Panc1 (cell line): ENCODE measurements at regions not wholly inside any gene's neighbourhood (a gene's known extent, or its start where the extent isn't known, plus 50 kb on each side); places are given as distances from the start of the nearest gene placed in this dataset.

ENCODE experiments used
- ATAC-seq: fragments of 200-7000 bp; cut with Tn5 transposase; 2 replicates; pipeline ENCODE4 v1.9.1; 2020; ENCODE audit warnings: mild to moderate bottlenecking, moderate library complexity
- BruUV-seq: library from RNA; stranded (reverse); fragments of 400-500 nt; replicated peaks from 2 replicates; lab custom pipeline; 2021; lab: Mats Ljungman, UMichigan
- CTCF ChIA-PET: fragments of 300-600 bp; sonication (Branson Sonifier 250); formaldehyde crosslinking; loops from one replicate; lab custom pipeline; 2022; ENCODE audit warnings: antibody characterized with exemption; lab: Charles Lee
- POLR2A ChIA-PET: fragments of 300-600 bp; sonication (Branson Sonifier 250); formaldehyde crosslinking; loops from one replicate; lab custom pipeline; 2022; ENCODE audit warnings: antibody characterized with exemption; lab: Charles Lee
- DNase-seq: peaks from one replicate; pipeline ENCODE4 v3.0.0-alpha.2; 2010; ENCODE audit warnings: low read depth, low spot score
- H3K27ac ChIP-seq: 2 replicates; pipeline ENCODE4 v1.5.1; 2011; ENCODE audit warnings: mild to moderate bottlenecking, low read length, inconsistent platforms
- H3K27me3 ChIP-seq: fragments of 200-500 bp; sonication (Bioruptor generic); 2 replicates; pipeline ENCODE4 v1.6.0; 2014; ENCODE audit warnings: low read length, inconsistent platforms; ENCODE audit not compliant: control insufficient read depth, insufficient read depth
- H3K36me3 ChIP-seq: fragments of 200-500 bp; sonication (Bioruptor generic); 2 replicates; pipeline ENCODE4 v1.5.1; 2014; ENCODE audit warnings: inconsistent platforms, mild to moderate bottlenecking, low read length, moderate library complexity; ENCODE audit not compliant: control insufficient read depth, insufficient read depth
- H3K4me1 ChIP-seq: 2 replicates; pipeline ENCODE4 v1.5.1; 2011; ENCODE audit warnings: inconsistent platforms, mild to moderate bottlenecking, low read length, moderate library complexity; ENCODE audit not compliant: control insufficient read depth, insufficient read depth
- H3K4me3 ChIP-seq, 2 experiments: 2 replicates each; pipeline ENCODE4 v1.5.1; 2011 to 2012; ENCODE audit warnings: low read depth in 2 of 2, low read length in 2 of 2, mild to moderate bottlenecking in 2 of 2, inconsistent platforms in 1 of 2, moderate library complexity in 1 of 2
- H3K9me3 ChIP-seq: fragments of 200-500 bp; sonication (Bioruptor generic); 2 replicates; pipeline ENCODE4 v1.5.1; 2014; ENCODE audit warnings: low read depth, mild to moderate bottlenecking, inconsistent platforms, low read length, moderate library complexity; ENCODE audit not compliant: control insufficient read depth, insufficient read depth
- CTCF ChIP-seq: fragments of 450-650 bp; IDR thresholded peaks from 2 replicates; pipeline ENCODE4 v1.5.1; 2017; ENCODE audit warnings: mild to moderate bottlenecking
- POLR2AphosphoS5 ChIP-seq: IDR thresholded peaks from 2 replicates; pipeline ENCODE4 v1.6.1; 2012; ENCODE audit warnings: mild to moderate bottlenecking, low read depth, low read length, moderate library complexity
- REST ChIP-seq, 2 experiments: IDR thresholded peaks; 2 replicates each; pipeline ENCODE4 v1.6.1; 2011 to 2012; ENCODE audit warnings: low read depth in 2 of 2, control low read depth in 1 of 2, low read length in 1 of 2, mild to moderate bottlenecking in 1 of 2, moderate library complexity in 1 of 2; ENCODE audit not compliant: insufficient read depth in 1 of 2
- SIN3A ChIP-seq: IDR thresholded peaks from 2 replicates; pipeline ENCODE4 v1.6.1; 2012; ENCODE audit warnings: low read depth, mild to moderate bottlenecking, low read length, moderate library complexity, borderline replicate concordance; ENCODE audit not compliant: insufficient read depth
- TCF7L2 ChIP-seq: IDR thresholded peaks from 2 replicates; pipeline ENCODE4 v1.6.1; 2011; ENCODE audit warnings: mild to moderate bottlenecking, low read depth, low read length, inconsistent platforms
- in situ Hi-C: cut with HindIII; loops from 2 replicates; pipeline ENCODE4 v1.10.0; 2016; ENCODE audit warnings: low sequenced_read_pairs, low pct_unique_long_range_greater_than_20kb
- intact Hi-C: fragments of 100-400 bp; cut with micrococcal nuclease; formaldehyde crosslinking; loops from one replicate; pipeline ENCODE4 v1.10.0; 2022; ENCODE audit not compliant: unreplicated experiment

- BruUV-seq, result no TSS peak
- ATAC-seq (no peak), DNase-seq (no peak)
- H3K36me3 ChIP-seq, result no peaks in the 10 kb centered on the region; the same call in 1 of the 2 replicates
- H3K27ac ChIP-seq, result no peak overlapping the region
- CTCF ChIA-PET, result no interaction called here
- no peaks in the 10 kb centered on the region for H3K4me1 ChIP-seq
- intact Hi-C loops (no loop called here), in situ Hi-C loops (no loop called here)
- no peak overlapping the region for H3K4me3 ChIP-seq
- H3K27me3 ChIP-seq, result no peaks in the 10 kb centered on the region
- TF ChIP-seq TCF7L2 (no peak), CTCF (no peak)
- POLR2A ChIA-PET, result no interaction called here
- H3K9me3 ChIP-seq, result no peaks in the 10 kb centered on the region
Observed at GRCh38 chr5:12624776-12625560, 720.7 kb upstream of the CTNND2 start.

GRCh38 chr5:12623408-12623807, 719.2 kb upstream of the CTNND2 start:
- ATAC-seq, result no peak
- H3K9me3 ChIP-seq, result no peaks in the 10 kb centered on the region
- in situ Hi-C loops (no loop called here), intact Hi-C loops (no loop called here)
- H3K27ac ChIP-seq, result no peak overlapping the region
- H3K36me3 ChIP-seq, result no peaks in the 10 kb centered on the region
- H3K4me3 ChIP-seq, result no peak overlapping the region
- ChIA-PET CTCF (no interaction called here), POLR2A (no interaction called here)
- H3K27me3 ChIP-seq, result no peaks in the 10 kb centered on the region
- no peaks in the 10 kb centered on the region for H3K4me1 ChIP-seq
- no TSS peak for BruUV-seq
- no peak for TF ChIP-seq CTCF
- no peak for TF ChIP-seq REST (IDR thresholded peaks at IDR 0.05; ENCODE audit: insufficient read depth in 1 of 2, low read depth in 2 of 2, low read length in 1 of 2)
- TF ChIP-seq POLR2AphosphoS5, result no peak
- no peak for TF ChIP-seq SIN3A
- no peak for TF ChIP-seq TCF7L2
- DNase-seq, result no peak
